GM21390 (cell line): ENCODE measurements at regions not wholly inside any gene's neighbourhood (a gene's known extent, or its start where the extent isn't known, plus 50 kb on each side); places are given as distances from the start of the nearest gene placed in this dataset.

ENCODE experiments used
- ATAC-seq: cut with Tn5 transposase; IDR thresholded peaks from one replicate; pipeline ENCODE4 v1.9.1; 2021; ENCODE audit not compliant: unreplicated experiment

- no peak for ATAC-seq
Observed at GRCh38 chr9:79357616-79358015, 214.1 kb upstream of the TLE4 start.

- no peak for ATAC-seq
Observed at GRCh38 chr9:79360387-79361347, 211.1 kb upstream of the TLE4 start.

DNA sequence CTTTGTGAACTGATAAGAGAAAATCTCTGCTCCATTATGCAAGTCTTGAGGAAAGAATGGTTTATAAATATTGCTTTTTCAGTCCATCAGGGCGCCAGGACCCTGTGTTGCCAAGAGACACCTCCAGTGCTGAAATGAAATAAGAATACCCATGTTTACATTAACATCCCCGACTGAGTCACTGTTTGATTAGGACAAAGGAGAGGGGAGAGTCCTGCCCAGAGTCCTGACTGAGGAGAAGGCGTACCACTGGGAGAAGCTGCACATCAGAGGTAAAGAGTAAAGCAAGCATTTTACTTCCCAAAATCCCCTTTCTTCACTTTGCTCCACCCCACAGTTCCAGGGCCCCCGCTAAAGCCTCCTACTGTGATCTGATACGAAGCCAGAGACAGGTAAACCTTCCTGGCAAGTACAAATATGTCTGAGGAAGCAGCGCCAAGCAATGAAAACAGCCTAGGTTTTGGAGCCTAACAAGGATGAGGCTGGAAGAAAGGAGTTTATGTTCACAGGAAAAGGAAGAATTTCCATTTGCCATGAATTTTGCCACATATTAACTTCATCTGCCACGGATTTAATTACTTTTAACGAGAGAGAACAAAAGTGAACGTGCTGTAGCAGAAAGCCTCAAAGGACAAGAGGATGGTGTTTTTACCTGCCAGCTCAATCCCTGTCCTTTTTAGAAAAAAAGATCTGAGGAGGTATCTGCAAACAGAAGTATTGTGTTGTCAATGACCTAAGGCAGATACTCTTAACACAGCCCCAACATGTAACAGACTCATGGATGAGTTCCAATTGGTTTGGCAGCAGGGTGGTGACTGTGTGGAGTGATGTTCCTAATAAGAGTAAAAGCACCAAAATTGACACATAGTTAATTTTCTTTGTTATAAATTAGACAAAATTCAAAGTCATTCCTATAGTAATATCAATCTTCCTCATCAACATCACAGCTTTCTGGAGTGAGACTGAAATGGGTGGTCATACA, 209.4 kb upstream of the TLE4 start:
- ATAC-seq = no peak

- ATAC-seq = no peak
Observed at GRCh38 chr9:79369676-79370075, 202.1 kb upstream of the TLE4 start.

DNA sequence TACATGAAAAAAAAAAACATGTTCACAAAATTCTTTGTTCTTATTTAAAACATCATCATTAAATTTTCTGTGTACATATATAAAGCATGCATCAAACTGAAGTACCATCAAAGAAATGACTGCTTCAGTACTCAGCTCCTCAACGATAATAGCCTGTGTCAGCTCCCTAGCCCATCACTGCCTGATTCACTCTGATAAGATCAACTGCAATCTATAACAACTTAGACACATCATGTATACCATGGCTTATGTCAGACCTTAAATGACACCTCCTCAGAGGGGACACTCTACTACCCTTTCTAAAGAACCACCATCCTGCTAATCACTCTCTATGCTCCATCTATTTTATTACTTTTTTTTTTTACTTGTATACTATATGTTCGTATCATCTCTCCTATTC, 200.5 kb upstream of the TLE4 start:
- no peak for ATAC-seq

DNA sequence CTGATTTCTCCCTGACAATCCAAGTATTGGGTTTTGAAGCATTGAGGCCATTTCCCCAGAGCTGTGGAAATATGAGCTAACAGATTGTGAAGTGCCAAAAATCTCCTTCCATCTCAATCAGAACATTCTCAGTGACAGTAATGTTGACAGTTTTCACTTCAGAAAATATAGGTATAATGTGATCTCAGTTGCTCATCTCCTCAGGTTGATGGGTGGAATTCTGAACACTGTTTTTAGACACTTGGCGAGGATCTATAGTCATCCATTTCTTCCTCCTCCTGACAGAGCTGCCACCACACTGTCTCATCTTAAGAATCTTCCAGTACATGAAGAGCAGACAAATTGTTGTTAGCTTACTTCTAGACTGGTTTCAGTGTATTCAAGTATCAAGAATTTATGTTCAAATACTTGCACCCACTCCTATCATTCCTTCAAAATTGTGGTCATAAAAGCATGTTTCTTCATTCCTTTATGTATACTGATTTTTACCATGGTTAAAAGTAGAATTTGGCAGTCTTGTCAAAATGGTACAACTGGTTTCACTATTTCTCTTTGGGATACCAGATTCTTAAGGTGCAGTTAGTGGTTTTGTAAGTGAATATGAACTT, 199.7 kb upstream of the TLE4 start:
- ATAC-seq = no peak

- ATAC-seq = no peak
Observed at GRCh38 chr9:79377339-79377855, 194.4 kb upstream of the TLE4 start.

GRCh38 chr9:79378107-79378506, 193.7 kb upstream of the TLE4 start:
- ATAC-seq = no peak

DNA sequence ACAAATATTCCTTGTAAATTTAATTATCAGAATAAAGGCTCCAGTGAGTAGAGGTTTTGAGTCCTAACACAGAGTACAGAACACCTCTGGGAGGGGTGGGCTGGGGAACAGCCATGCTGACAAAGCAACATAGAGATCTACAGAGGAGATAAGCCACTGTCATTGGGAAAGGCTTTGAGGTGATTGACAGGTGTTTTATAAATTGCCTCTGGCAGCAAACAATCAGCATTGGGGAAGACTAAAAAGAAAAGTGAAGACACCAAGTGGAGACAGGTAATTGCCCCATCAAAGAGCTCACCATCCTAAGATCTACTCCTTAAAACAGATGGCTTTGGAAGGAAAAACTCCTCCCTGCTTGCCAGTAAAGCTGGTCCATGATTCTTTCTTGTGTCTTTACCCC, 189.7 kb upstream of the TLE4 start:
- ATAC-seq = no peak

GRCh38 chr9:79382458-79382857, 189.3 kb upstream of the TLE4 start:
- ATAC-seq = no peak

- ATAC-seq = no peak
Observed at GRCh38 chr9:79383096-79383495, 188.7 kb upstream of the TLE4 start.

GRCh38 chr9:79384091-79384490, 187.7 kb upstream of the TLE4 start:
- ATAC-seq = no peak

GRCh38 chr9:79384501-79384900, 187.3 kb upstream of the TLE4 start:
- ATAC-seq = no peak

GRCh38 chr9:79387101-79387835, 184.5 kb upstream of the TLE4 start:
- no peak for ATAC-seq

DNA sequence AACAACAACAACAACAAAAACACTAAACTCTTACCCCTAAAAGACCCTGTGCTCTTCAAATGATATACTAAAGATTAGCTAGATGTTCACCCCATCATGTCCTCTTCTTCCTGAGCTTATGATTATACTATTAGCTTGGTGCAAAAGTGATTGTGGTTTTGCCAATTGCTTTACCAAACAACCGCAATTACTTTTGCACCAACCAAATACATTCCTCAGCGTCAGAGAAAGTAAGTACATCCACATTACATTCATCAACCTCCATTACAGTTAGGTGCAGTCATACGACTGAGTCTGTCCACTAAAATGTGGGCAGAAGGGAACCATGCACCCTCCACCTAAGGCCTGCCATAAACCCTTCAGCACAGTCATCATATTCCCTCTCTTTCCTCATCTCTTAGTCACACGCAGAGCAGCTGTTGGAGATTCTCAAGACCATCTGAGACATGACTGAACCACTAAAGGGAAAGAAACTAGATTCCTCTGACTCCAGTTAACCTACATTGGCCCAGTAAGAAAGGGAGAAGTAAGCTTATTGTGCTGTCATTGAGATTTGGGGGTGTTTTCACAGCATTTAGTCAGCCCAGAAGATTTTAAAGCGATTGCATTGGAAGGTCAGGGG, 181.6 kb upstream of the TLE4 start:
- no peak for ATAC-seq

DNA sequence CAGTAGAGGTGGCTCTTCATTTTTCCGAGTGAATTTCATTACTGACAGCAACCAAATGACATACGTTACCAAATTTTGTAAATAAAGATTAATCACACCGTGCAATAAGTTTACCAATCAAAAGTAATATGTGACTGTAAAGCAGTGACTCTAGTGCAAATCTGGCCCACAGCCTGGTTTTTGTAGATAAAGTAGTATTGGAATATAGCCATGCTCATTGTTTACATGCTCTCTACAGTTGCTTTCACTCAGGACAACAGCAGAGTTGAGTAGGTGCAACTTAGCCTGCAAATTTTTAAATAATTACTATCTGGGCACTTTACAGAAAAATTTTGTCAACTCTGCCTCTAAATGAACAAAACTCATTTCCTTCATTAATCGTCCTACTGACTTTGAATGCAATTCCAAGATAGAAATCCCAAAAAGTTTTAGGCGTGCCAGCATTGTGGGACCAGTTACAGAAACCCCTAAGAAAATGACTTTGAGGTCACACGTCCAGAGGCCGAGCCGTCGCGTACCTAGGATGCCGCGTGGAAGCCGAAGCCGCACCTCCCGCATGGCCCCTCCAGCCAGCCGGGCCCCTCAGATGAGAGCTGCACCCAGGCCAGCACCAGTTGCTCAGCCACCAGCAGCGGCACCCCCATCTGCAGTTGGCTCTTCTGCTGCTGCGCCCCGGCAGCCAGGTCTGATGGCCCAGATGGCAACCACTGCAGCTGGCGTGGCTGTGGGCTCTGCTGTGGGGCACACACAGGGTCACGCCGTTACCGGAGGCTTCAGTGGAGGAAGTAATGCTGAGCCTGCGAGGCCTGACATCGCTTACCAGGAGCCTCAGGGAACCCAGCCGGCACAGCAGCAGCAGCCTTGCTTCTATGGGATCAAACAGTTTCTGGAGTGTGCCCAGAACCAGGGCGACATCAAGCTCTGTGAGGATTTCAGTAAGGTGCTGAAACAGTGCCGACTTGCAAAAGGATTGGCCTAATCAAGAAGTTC, 180.7 kb upstream of the TLE4 start:
- no peak for ATAC-seq

- ATAC-seq = no peak
Observed at GRCh38 chr9:79395228-79395627, 176.5 kb upstream of the TLE4 start.

GRCh38 chr9:79395755-79396154, 176.0 kb upstream of the TLE4 start:
- no peak for ATAC-seq

DNA sequence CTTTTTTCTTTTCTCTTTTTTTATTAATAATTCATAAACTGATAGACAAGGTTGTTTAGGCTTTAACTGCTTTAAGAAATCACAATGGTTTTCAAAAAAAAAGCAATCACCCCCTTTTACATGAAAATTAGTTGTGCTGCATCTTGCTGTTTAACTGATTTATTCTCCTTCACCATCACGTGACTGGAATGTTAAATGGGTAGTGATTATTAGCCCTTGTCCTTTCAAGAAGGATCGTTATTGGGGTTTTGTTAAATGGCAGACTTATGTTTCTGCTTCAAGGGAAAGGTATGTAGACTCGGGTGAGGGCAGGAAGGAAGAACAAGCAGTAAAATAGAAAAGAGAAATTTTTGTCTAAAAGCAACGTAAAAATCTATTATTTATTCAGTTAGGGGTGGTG, 175.6 kb upstream of the TLE4 start:
- no peak for ATAC-seq
